Kidney (tissue), 13 donors: ENCODE measurements at regions not wholly inside any gene's neighbourhood (a gene's known extent, or its start where the extent isn't known, plus 50 kb on each side); places are given as distances from the start of the nearest gene placed in this dataset.

Experiments used
- DNase-seq, 5 donors: peaks; one replicate each; pipeline ENCODE4 v3.0.0-alpha.2; 2013 to 2020
- FAIRE-seq: peaks from 2 replicates; lab custom pipeline; 2012; peaks lifted over from hg19 to GRCh38; lab: Jason Lieb, UNC
- H3K27ac ChIP-seq, 2 donors: one replicate each; pipeline ENCODE4 v1.7.0; 2013; ENCODE audit warnings: low read depth in 2 of 2, low read length in 2 of 2, inconsistent platforms in 1 of 2
- H3K27me3 ChIP-seq: one replicate; pipeline ENCODE4 v1.7.1; 2013; ENCODE audit warnings: low read length, inconsistent platforms; ENCODE audit not compliant: control insufficient read depth, insufficient read depth
- H3K36me3 ChIP-seq, 3 donors: one replicate each; pipeline versions ENCODE4 v1.7.0 to v1.7.1; 2013; ENCODE audit warnings: low read length in 3 of 3, control low read depth in 1 of 3, inconsistent platforms in 1 of 3; ENCODE audit not compliant: insufficient read depth in 3 of 3, control insufficient read depth in 2 of 3
- H3K4me1 ChIP-seq, 3 donors: one replicate each; pipeline versions ENCODE4 v1.7.0 to v1.7.1; 2013; ENCODE audit warnings: low read length in 3 of 3, inconsistent platforms in 1 of 3, low read depth in 1 of 3; ENCODE audit not compliant: control insufficient read depth in 2 of 3, insufficient read depth in 2 of 3
- H3K4me3 ChIP-seq, 3 donors: one replicate each; pipeline versions ENCODE4 v1.7.0 to v1.8.1; 2013; ENCODE audit warnings: low read length in 3 of 3, control low read depth in 1 of 3, inconsistent platforms in 1 of 3
- H3K9ac ChIP-seq, 3 donors: one replicate each; pipeline versions ENCODE4 v1.7.0 to v1.7.1; 2013; ENCODE audit warnings: low read length in 3 of 3, control low read depth in 1 of 3, inconsistent platforms in 1 of 3
- H3K9me3 ChIP-seq, 3 donors: one replicate each; pipeline versions ENCODE4 v1.7.0 to v1.7.1; 2013; ENCODE audit warnings: low read length in 3 of 3, control low read depth in 1 of 3, inconsistent platforms in 1 of 3; ENCODE audit not compliant: control insufficient read depth in 2 of 3, insufficient read depth in 1 of 3
- intact Hi-C: fragments of 100-400 bp; cut with DNase I; formaldehyde crosslinking; loops from one replicate; pipeline ENCODE4 v1.11.1; 2022
- TF ChIP-seq, protein P1 (sequence below): IDR thresholded peaks from 3 replicates; pipeline ENCODE4 v1.5.1; 2012; ENCODE audit warnings: mild to moderate bottlenecking, moderate library complexity, borderline replicate concordance; ENCODE audit not compliant: insufficient read depth; ENCODE audit errors: extremely low read depth
- donor health status: control.
- donor health status: control.
- donor health status: control.
- donor health status: control.
- donor health status: control.
- donor health status: DM: yes; HTN: yes; CAD: no.
- donor health status: Normal renal cell carcinoma (clear cell type).

DNA sequence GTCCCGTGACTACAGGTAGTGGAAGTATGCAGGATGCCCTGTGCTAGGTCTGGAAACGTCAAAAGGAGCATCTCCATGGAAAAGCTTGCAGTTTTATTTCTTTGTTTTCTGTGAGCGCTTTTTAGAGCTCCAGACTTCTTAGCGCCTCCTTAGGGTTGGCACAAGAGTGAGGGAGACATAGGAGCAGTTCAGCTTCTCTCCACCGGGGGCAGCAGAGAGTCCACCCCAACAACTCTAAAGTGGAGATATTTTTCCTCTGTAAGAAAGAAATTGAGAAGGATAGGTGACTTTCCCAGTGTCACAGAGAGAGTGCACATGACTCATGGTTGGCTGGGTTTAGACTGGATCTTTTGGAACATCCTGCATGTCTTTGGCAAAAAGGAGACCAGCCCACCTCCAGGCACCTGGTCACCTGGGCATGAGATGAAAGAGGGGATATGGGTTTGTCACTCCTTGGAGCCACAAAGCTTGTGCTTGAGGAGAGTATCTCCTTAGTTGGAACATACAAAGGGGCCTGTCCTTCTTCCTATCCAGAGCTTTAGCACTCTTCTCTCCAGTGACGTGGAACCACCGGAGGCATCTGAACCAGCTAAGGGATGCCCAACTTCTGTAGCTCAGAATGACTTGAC, 637.7 kb downstream of the SEMA5A start:
- Histone ChIP-seq H3K4me1 (no peaks in the 10 kb centered on the region), H3K9ac (no peak overlapping the region), H3K27me3 (no peaks in the 10 kb centered on the region), H3K9me3 (no peaks in the 10 kb centered on the region), H3K4me3 (no peak overlapping the region), H3K36me3 (no peaks in the 10 kb centered on the region), H3K27ac (no peak overlapping the region)
- TF ChIP-seq, protein P1, sequence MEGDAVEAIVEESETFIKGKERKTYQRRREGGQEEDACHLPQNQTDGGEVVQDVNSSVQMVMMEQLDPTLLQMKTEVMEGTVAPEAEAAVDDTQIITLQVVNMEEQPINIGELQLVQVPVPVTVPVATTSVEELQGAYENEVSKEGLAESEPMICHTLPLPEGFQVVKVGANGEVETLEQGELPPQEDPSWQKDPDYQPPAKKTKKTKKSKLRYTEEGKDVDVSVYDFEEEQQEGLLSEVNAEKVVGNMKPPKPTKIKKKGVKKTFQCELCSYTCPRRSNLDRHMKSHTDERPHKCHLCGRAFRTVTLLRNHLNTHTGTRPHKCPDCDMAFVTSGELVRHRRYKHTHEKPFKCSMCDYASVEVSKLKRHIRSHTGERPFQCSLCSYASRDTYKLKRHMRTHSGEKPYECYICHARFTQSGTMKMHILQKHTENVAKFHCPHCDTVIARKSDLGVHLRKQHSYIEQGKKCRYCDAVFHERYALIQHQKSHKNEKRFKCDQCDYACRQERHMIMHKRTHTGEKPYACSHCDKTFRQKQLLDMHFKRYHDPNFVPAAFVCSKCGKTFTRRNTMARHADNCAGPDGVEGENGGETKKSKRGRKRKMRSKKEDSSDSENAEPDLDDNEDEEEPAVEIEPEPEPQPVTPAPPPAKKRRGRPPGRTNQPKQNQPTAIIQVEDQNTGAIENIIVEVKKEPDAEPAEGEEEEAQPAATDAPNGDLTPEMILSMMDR = peak; percentile 46
- DNase-seq (peak in 3 of 5 donors; percentile 19 to 33 (median 24)), FAIRE-seq (no peak)
- intact Hi-C loops = no loop called here

- Histone ChIP-seq H3K4me3 (no peak overlapping the region), H3K27me3 (no peaks in the 10 kb centered on the region), H3K9ac (no peak overlapping the region), H3K27ac (no peak overlapping the region), H3K36me3 (no peaks in the 10 kb centered on the region), H3K9me3 (no peaks in the 10 kb centered on the region), H3K4me1 (no peaks in the 10 kb centered on the region)
- TF ChIP-seq, protein P1 = no peak
- no peak for FAIRE-seq
- intact Hi-C loops = no loop called here
- no peak for DNase-seq
Measured at GRCh38 chr5:8912106-8912505, 633.8 kb downstream of the SEMA5A start.

- intact Hi-C loops = no loop called here
- no peak for DNase-seq
Measured at GRCh38 chr5:8913522-8913921, 632.4 kb downstream of the SEMA5A start.

More at GRCh38 chr5:8913522-8913921, 632.4 kb downstream of the SEMA5A start:
- FAIRE-seq = no peak
- Histone ChIP-seq H3K27me3 (no peaks in the 10 kb centered on the region), H3K27ac (no peak overlapping the region), H3K4me1 (no peaks in the 10 kb centered on the region), H3K4me3 (no peak overlapping the region), H3K9ac (no peak overlapping the region), H3K9me3 (no peaks in the 10 kb centered on the region), H3K36me3 (no peaks in the 10 kb centered on the region)
- TF ChIP-seq, protein P1 = no peak
